Vagina (tissue), 2 donors: ENCODE measurements at regions not wholly inside any gene's neighbourhood (a gene's known extent, or its start where the extent isn't known, plus 50 kb on each side); places are given as distances from the start of the nearest gene placed in this dataset.
A peak's percentile ranks its signal among the peaks of the same experiment; 100 is the strongest.

Source experiments
- DNase-seq, 2 donors: peaks; one replicate each; pipeline ENCODE4 v3.0.0-alpha.2; 2017; ENCODE audit errors: extremely low spot score in 2 of 2
- H3K27ac ChIP-seq: fragments of 200-600 bp; sonication (generic); one replicate; pipeline ENCODE4 v1.5.1; 2019
- H3K27me3 ChIP-seq: fragments of 200-600 bp; sonication (generic); one replicate; pipeline ENCODE4 v1.5.1; 2019
- H3K36me3 ChIP-seq, 2 donors: fragments of 200-600 bp; sonication (generic); one replicate each; pipeline ENCODE4 v1.5.1; 2017 to 2019
- H3K4me1 ChIP-seq: fragments of 200-600 bp; sonication (generic); one replicate; pipeline ENCODE4 v1.5.1; 2019
- H3K4me3 ChIP-seq, 2 donors: fragments of 200-600 bp; sonication (generic); 1 replicate in 1 of 2; 2 replicates in 1 of 2; pipeline ENCODE4 v1.5.1; 2016 to 2019
- H3K9me3 ChIP-seq: fragments of 200-600 bp; sonication (generic); one replicate; pipeline ENCODE4 v1.5.1; 2019
- POLR2A ChIP-seq, 2 donors: fragments of 450-650 bp; IDR thresholded peaks; one replicate each; pipeline ENCODE4 v1.6.1; 2017; ENCODE audit warnings: antibody characterized with exemption in 2 of 2, mild to moderate bottlenecking in 2 of 2, moderate library complexity in 2 of 2
- POLR2AphosphoS5 ChIP-seq, 2 donors: sonication (generic); formaldehyde crosslinking; IDR thresholded peaks; one replicate each; pipeline ENCODE4 v1.9.0; 2017; ENCODE audit warnings: antibody characterized with exemption in 2 of 2, mild to moderate bottlenecking in 2 of 2, low read depth in 1 of 2; ENCODE audit not compliant: insufficient read depth in 1 of 2
- intact Hi-C: fragments of 100-400 bp; cut with DNase I; formaldehyde crosslinking; loops from one replicate; pipeline ENCODE4 v1.15.1; 2023
- TF ChIP-seq, protein P1 (sequence below), 3 experiments: fragments of 450-650 bp in 2 of 3; fragments of 200-600 bp in 1 of 3; sonication (generic) in 1 of 3; IDR thresholded peaks; one replicate each; pipeline ENCODE4 v1.5.1; 2017 to 2019; ENCODE audit warnings: antibody characterized with exemption in 3 of 3, mild to moderate bottlenecking in 2 of 3, moderate library complexity in 2 of 3

DNA sequence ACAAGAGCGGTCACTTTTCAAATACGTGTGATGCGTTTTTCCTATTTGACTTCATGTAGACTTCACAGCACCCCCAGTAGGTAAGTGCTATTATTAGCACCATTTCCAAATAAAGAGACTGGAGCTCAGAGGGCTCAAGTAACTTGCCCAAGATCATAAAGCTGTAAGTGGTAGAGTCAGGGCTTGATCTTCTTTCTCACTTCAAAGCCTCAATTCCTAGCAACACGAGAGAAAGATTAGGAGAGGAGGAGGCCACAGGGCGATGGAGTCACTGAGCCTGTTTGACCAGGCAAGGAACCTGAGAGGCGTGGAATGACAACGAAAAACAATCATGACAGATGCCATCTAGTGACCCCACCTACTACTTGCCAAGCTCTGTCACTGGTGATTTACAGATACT, 181.0 kb downstream of the FOXD2 start:
- no peaks in the 10 kb centered on the region for H3K36me3 ChIP-seq
- peaks cover 20% of the 10 kb centered on the region for H3K4me1 ChIP-seq
- no peaks in the 10 kb centered on the region for H3K27me3 ChIP-seq
- H3K9me3 ChIP-seq, result no peaks in the 10 kb centered on the region
- intact Hi-C loops, result no loop called here
- TF ChIP-seq, protein P1, sequence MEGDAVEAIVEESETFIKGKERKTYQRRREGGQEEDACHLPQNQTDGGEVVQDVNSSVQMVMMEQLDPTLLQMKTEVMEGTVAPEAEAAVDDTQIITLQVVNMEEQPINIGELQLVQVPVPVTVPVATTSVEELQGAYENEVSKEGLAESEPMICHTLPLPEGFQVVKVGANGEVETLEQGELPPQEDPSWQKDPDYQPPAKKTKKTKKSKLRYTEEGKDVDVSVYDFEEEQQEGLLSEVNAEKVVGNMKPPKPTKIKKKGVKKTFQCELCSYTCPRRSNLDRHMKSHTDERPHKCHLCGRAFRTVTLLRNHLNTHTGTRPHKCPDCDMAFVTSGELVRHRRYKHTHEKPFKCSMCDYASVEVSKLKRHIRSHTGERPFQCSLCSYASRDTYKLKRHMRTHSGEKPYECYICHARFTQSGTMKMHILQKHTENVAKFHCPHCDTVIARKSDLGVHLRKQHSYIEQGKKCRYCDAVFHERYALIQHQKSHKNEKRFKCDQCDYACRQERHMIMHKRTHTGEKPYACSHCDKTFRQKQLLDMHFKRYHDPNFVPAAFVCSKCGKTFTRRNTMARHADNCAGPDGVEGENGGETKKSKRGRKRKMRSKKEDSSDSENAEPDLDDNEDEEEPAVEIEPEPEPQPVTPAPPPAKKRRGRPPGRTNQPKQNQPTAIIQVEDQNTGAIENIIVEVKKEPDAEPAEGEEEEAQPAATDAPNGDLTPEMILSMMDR (IDR thresholded peaks at IDR 0.05), result no peak
- peak in 1 of 2 donors; percentile 16 for DNase-seq
- H3K4me3 ChIP-seq, result no peak overlapping the region
- H3K27ac ChIP-seq, result no peak overlapping the region

DNA sequence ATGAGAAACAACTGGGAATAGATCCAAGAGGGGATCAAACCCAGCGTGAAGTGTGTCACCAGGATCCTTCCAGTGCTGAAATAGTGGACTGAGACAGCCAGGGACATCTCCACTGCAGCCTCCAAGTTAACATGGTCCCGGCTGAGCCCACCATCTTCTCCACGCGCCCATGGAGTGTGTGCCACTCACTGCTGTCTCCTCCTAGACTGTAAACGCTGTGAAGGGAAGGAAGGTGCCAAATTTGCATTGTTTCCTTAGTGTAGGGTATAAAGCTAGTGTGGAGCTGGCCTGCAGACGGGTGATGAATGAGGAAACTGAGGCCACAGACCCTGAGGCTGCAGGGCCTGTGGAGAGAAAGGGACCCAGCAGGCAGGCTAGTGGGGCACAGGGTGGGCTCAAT, 183.6 kb downstream of the FOXD2 start:
- H3K4me1 ChIP-seq, result peaks cover 20% of the 10 kb centered on the region
- H3K27me3 ChIP-seq, result no peaks in the 10 kb centered on the region
- DNase-seq, result peak in 1 of 2 donors; percentile 72
- intact Hi-C loops, result no loop called here
- no peaks in the 10 kb centered on the region for H3K36me3 ChIP-seq
- no peaks in the 10 kb centered on the region for H3K9me3 ChIP-seq
- no peak overlapping the region for H3K4me3 ChIP-seq
- H3K27ac ChIP-seq, result no peak overlapping the region
- no peak for TF ChIP-seq POLR2A (IDR thresholded peaks at IDR 0.05)
- no peak for TF ChIP-seq POLR2AphosphoS5 (IDR thresholded peaks at IDR 0.05; ENCODE audit: insufficient read depth in 1 of 2, low read depth in 1 of 2)
- TF ChIP-seq, protein P1 (IDR thresholded peaks at IDR 0.05), result no peak

DNA sequence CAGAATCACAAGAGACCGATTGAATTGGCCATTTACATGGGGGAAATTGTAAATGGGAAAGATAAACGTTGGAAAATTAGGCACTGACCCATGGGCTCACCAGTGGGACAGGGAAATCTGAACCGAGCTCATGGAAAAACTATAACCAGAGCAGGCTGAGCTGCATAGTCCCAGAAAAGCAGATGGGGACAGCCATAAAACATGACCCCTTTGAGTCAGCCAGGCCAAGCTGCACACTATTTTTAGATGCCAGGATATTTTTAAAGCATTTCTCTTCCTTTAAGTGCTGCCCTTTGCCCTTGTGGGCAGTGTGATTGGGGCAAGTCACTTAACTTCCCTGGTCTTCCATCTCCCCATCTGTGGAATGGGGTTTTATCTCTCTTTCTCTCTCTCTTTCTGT, 184.1 kb downstream of the FOXD2 start:
- H3K27me3 ChIP-seq, result no peaks in the 10 kb centered on the region
- no peak for DNase-seq
- TF ChIP-seq POLR2AphosphoS5 (IDR thresholded peaks at IDR 0.05; ENCODE audit: insufficient read depth in 1 of 2, low read depth in 1 of 2) (no peak), POLR2A (IDR thresholded peaks at IDR 0.05) (no peak)
- TF ChIP-seq, protein P1 (IDR thresholded peaks at IDR 0.05), result no peak
- intact Hi-C loops, result no loop called here
- H3K9me3 ChIP-seq, result no peaks in the 10 kb centered on the region
- H3K4me3 ChIP-seq, result no peak overlapping the region
- H3K36me3 ChIP-seq, result no peaks in the 10 kb centered on the region
- H3K27ac ChIP-seq, result peak overlapping the region; percentile 57
- peaks cover 20% of the 10 kb centered on the region for H3K4me1 ChIP-seq

DNA sequence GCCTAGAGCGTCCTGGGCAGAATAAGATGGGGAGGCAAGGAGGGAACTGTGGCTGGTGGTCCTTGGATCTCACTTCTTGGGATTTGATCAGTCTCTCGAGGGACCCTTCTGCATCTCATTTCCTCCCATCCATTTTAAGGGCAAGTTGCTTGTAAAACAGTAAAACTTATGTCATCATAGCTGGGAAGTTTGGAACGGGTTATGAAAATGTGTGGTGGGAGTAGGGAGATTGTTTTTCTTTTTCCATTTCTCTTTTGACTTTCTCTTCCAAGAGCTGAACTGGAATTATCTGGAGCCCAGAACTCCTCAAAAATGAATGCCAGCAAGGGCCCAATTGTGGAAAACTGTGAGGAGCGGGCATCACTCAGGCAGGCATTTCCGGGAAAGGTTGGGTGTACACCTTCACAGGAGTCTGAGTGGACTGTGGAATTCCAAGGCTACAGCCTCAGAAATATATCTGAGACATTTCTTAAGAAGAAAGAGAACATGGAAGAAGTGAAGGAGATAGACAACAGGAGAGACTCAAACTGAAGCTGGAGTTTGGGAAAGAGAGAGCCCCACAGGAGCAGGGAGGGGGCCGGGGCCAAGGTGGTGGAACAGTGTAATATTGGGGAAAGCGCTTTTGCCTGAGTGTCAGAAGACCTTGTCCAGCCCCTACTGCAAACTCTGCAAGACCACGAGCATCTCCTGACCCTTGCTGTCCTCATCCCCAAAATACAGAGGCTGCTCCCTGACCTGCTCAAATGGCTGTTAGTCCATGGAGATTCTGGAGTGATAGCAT, 185.1 kb downstream of the FOXD2 start:
- H3K4me3 ChIP-seq, result no peak overlapping the region
- H3K27me3 ChIP-seq, result no peaks in the 10 kb centered on the region
- peak in 1 of 2 donors; percentile 81 for DNase-seq
- H3K4me1 ChIP-seq, result peaks cover 20% of the 10 kb centered on the region
- TF ChIP-seq POLR2A (IDR thresholded peaks at IDR 0.05), result no peak
- TF ChIP-seq, protein P1 (IDR thresholded peaks at IDR 0.05), result no peak
- TF ChIP-seq POLR2AphosphoS5 (IDR thresholded peaks at IDR 0.05; ENCODE audit: insufficient read depth in 1 of 2, low read depth in 1 of 2), result no peak
- H3K36me3 ChIP-seq, result no peaks in the 10 kb centered on the region
- peak overlapping the region; percentile 57 for H3K27ac ChIP-seq
- intact Hi-C loops, result no loop called here
- no peaks in the 10 kb centered on the region for H3K9me3 ChIP-seq

DNA sequence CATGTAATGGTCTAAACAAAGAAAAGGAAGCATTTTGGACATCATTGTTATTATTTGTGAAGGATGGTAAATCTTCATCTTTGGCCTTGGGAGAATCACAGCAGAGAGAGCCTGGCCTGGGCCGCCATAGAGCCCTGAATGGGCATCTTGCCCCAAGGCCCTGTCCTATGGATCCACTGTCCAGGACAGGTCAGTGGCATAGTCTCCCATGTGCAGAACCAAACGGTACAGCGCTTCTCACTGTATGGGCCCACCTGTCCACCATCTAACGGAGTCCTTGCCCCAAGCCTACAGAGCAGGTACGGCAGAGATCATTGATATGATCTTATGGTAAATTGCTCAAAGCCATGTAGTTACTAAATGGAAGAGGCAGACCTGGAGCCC, 185.7 kb downstream of the FOXD2 start:
- intact Hi-C loops, result no loop called here
- Histone ChIP-seq H3K9me3 (no peaks in the 10 kb centered on the region), H3K36me3 (no peaks in the 10 kb centered on the region), H3K27ac (no peak overlapping the region), H3K27me3 (no peaks in the 10 kb centered on the region), H3K4me1 (peaks cover 20% of the 10 kb centered on the region), H3K4me3 (no peak overlapping the region)
- DNase-seq, result peak; percentile 49 to 77
- TF ChIP-seq, protein P1 (IDR thresholded peaks at IDR 0.05), result no peak
- TF ChIP-seq POLR2AphosphoS5 (IDR thresholded peaks at IDR 0.05; ENCODE audit: insufficient read depth in 1 of 2, low read depth in 1 of 2), result no peak
- TF ChIP-seq POLR2A (IDR thresholded peaks at IDR 0.05), result no peak
